Lower leg skin (tissue), 4 donors: ENCODE measurements at regions not wholly inside any gene's neighbourhood (a gene's known extent, or its start where the extent isn't known, plus 50 kb on each side); places are given as distances from the start of the nearest gene placed in this dataset.

ENCODE experiments used
- DNase-seq, 2 donors: peaks; one replicate each; pipeline ENCODE4 v3.0.0-alpha.2; 2019; ENCODE audit warnings: low spot score in 2 of 2
- H3K4me3 ChIP-seq: fragments of 200-600 bp; sonication (generic); 2 replicates; pipeline ENCODE4 v1.5.1; 2017; ENCODE audit warnings: mild to moderate bottlenecking, low read depth; ENCODE audit not compliant: poor library complexity, severe bottlenecking
- CTCF ChIP-seq, 3 donors: fragments of 450-650 bp; IDR thresholded peaks; one replicate each; pipeline ENCODE4 v1.5.1; 2016; ENCODE audit warnings: antibody characterized with exemption in 3 of 3, mild to moderate bottlenecking in 3 of 3, moderate library complexity in 2 of 3
- POLR2A ChIP-seq, 2 donors: fragments of 450-650 bp; IDR thresholded peaks; one replicate each; pipeline ENCODE4 v1.6.1; 2016 to 2017; ENCODE audit warnings: antibody characterized with exemption in 2 of 2, mild to moderate bottlenecking in 1 of 2, moderate library complexity in 1 of 2
- WGBS, 2 donors: methylation state at CpG; one replicate each; pipeline ENCODE4 v1.1.5; 2018; 5-methylcytosine and 5-hydroxymethylcytosine counted together
- intact Hi-C: fragments of 100-400 bp; cut with DNase I; formaldehyde crosslinking; loops from one replicate; pipeline ENCODE4 v1.15.0; 2023; ENCODE audit warnings: low total_unique reads

GRCh38 chr11:119910051-119910450, 181.1 kb upstream of the NECTIN1 start:
- intact Hi-C loops: no loop called here
- TF ChIP-seq CTCF (IDR thresholded peaks at IDR 0.05) (no peak), POLR2A (IDR thresholded peaks at IDR 0.05) (no peak)
- no peak for DNase-seq
- WGBS, 2 donors: 75 to 86% methylated on average over 4 of the region's 4 CpGs
- H3K4me3 ChIP-seq: no peak overlapping the region

- WGBS, 2 donors: 82% methylated on average over 9 of the region's 9 CpGs
Observed at GRCh38 chr11:119909495-119909894, 180.5 kb upstream of the NECTIN1 start.

GRCh38 chr11:119909077-119909476, 180.1 kb upstream of the NECTIN1 start:
- 50 to 82% methylated on average over 2 of the region's 2 CpGs for WGBS, 2 donors
- DNase-seq: no peak
- H3K4me3 ChIP-seq: no peak overlapping the region
- intact Hi-C loops: no loop called here
- TF ChIP-seq CTCF (IDR thresholded peaks at IDR 0.05) (no peak), POLR2A (IDR thresholded peaks at IDR 0.05) (no peak)

More at GRCh38 chr11:119909495-119909894, 180.5 kb upstream of the NECTIN1 start:
- DNase-seq: no peak
- intact Hi-C loops: no loop called here
- H3K4me3 ChIP-seq: no peak overlapping the region
- TF ChIP-seq POLR2A (IDR thresholded peaks at IDR 0.05): no peak
- no peak for TF ChIP-seq CTCF (IDR thresholded peaks at IDR 0.05)

GRCh38 chr11:119908573-119908904, 179.5 kb upstream of the NECTIN1 start:
- intact Hi-C loops: no loop called here
- H3K4me3 ChIP-seq: no peak overlapping the region
- DNase-seq: no peak
- no peak for TF ChIP-seq CTCF (IDR thresholded peaks at IDR 0.05)
- TF ChIP-seq POLR2A (IDR thresholded peaks at IDR 0.05): no peak
- 45 to 53% methylated on average over 6 of the region's 6 CpGs for WGBS, 2 donors

- no peak for DNase-seq
- intact Hi-C loops: no loop called here
- H3K4me3 ChIP-seq: no peak overlapping the region
- TF ChIP-seq POLR2A (IDR thresholded peaks at IDR 0.05) (no peak), CTCF (IDR thresholded peaks at IDR 0.05) (no peak)
- 23 to 26% methylated on average over 14 of the region's 14 CpGs for WGBS, 2 donors
Observed at GRCh38 chr11:119907878-119908572, 179.0 kb upstream of the NECTIN1 start.
